ENCODE measurements at regions not wholly inside any gene's neighbourhood (a gene's known extent, or its start where the extent isn't known, plus 50 kb on each side); places are given as distances from the start of the nearest gene placed in this dataset.

- TF ChIP-seq CTCF (IDR thresholded peaks at IDR 0.05) = no peak
- no peak for TF ChIP-seq POLR2A (IDR thresholded peaks at IDR 0.05)
Measured at GRCh38 chr1:88407248-88407647, 276.8 kb upstream of the PKN2 start.
